ENCODE measurements at regions not wholly inside any gene's neighbourhood (a gene's known extent, or its start where the extent isn't known, plus 50 kb on each side); places are given as distances from the start of the nearest gene placed in this dataset.

DNA sequence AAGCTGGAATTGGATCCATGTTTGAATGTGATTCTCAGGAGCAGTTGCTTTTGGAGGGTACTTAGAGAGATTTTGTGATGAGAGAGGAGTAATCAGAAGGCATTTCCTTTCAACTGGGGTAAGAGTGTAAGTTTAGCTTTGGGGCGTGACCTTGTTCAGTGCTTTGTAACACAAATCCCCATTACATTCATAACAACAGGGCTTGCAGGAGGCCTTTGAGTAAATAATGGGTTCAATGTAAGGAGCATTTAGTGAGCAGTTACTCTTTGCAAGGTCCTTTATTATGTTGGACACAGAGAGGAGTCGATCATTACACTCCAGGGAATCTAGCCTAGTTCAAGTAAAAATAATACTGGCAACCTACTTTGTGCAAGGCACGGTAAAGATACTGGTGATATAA is 74.0 kb upstream of the AFF2 start:
- no peaks in the 10 kb centered on the region for H3K36me3 ChIP-seq (ENCODE audit: low read depth)
- no peaks in the 10 kb centered on the region for H3K9me3 ChIP-seq
- TF ChIP-seq, protein P1, sequence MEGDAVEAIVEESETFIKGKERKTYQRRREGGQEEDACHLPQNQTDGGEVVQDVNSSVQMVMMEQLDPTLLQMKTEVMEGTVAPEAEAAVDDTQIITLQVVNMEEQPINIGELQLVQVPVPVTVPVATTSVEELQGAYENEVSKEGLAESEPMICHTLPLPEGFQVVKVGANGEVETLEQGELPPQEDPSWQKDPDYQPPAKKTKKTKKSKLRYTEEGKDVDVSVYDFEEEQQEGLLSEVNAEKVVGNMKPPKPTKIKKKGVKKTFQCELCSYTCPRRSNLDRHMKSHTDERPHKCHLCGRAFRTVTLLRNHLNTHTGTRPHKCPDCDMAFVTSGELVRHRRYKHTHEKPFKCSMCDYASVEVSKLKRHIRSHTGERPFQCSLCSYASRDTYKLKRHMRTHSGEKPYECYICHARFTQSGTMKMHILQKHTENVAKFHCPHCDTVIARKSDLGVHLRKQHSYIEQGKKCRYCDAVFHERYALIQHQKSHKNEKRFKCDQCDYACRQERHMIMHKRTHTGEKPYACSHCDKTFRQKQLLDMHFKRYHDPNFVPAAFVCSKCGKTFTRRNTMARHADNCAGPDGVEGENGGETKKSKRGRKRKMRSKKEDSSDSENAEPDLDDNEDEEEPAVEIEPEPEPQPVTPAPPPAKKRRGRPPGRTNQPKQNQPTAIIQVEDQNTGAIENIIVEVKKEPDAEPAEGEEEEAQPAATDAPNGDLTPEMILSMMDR (IDR thresholded peaks at IDR 0.05), result no peak
- H3K4me1 ChIP-seq (ENCODE audit: low read depth), result no peaks in the 10 kb centered on the region
- no peak overlapping the region for H3K4me3 ChIP-seq
- ATAC-seq, result no peak
- no peak for DNase-seq
- intact Hi-C loops (cut with DNase I, micrococcal nuclease), result no loop called here

GRCh38 chrX:148441387-148441786 is 59.0 kb upstream of the AFF2 start:
- Histone ChIP-seq H3K4me1 (ENCODE audit: low read depth) (no peaks in the 10 kb centered on the region), H3K9me3 (no peaks in the 10 kb centered on the region), H3K4me3 (no peak overlapping the region), H3K36me3 (ENCODE audit: low read depth) (no peaks in the 10 kb centered on the region)
- DNase-seq (no peak), ATAC-seq (no peak)
- intact Hi-C loops (cut with DNase I, micrococcal nuclease), result no loop called here
- TF ChIP-seq, protein P1 (IDR thresholded peaks at IDR 0.05), result no peak

DNA sequence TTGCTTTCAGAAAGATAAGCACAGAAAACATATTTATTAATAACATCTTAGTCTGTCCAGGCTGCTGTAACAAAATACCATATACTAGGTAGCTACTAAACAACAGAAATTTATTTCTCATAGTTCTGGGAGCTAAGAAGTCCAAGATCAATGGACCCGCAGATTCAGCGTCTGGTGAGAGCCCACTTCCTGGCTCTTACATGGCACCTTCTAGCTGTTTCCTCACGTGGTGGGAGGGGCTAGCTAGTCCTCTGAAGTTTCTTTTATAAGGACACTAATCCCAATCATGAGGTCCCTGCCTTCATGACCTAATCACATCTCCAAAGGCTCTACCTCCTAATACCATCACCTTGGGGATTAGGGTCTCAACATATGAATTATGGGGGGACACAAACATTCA is 57.2 kb upstream of the AFF2 start:
- DNase-seq (no peak), ATAC-seq (no peak)
- H3K36me3 ChIP-seq (ENCODE audit: low read depth), result no peaks in the 10 kb centered on the region
- H3K9me3 ChIP-seq, result no peaks in the 10 kb centered on the region
- no peaks in the 10 kb centered on the region for H3K4me1 ChIP-seq (ENCODE audit: low read depth)
- intact Hi-C loops (cut with DNase I, micrococcal nuclease), result no loop called here
- no peak overlapping the region for H3K4me3 ChIP-seq
- TF ChIP-seq, protein P1 (IDR thresholded peaks at IDR 0.05), result no peak

- intact Hi-C loops (cut with DNase I, micrococcal nuclease), result no loop called here
- H3K4me3 ChIP-seq, result no peak overlapping the region
- TF ChIP-seq, protein P1 (IDR thresholded peaks at IDR 0.05), result no peak
- H3K9me3 ChIP-seq, result no peaks in the 10 kb centered on the region
- ATAC-seq, result no peak
- H3K4me1 ChIP-seq (ENCODE audit: low read depth), result no peaks in the 10 kb centered on the region
- no peaks in the 10 kb centered on the region for H3K36me3 ChIP-seq (ENCODE audit: low read depth)
- DNase-seq, result no peak
Observed at GRCh38 chrX:148448686-148449085, 51.7 kb upstream of the AFF2 start.

Data from mucosa of descending colon (tissue), 3 donors.